Activated CD8-positive, alpha-beta memory T cell treated with anti-CD3 and anti-CD28 coated beads, Interleukin-2, amount 50 U/mL, for 24 hours (primary cell): ENCODE measurements at regions not wholly inside any gene's neighbourhood (a gene's known extent, or its start where the extent isn't known, plus 50 kb on each side); places are given as distances from the start of the nearest gene placed in this dataset.
"Not testable (repeated sequence)": the region's sequence is repeated elsewhere in the genome, so short reads cannot be mapped to it uniquely, and the experiment has no call there.

Source experiments
- DNase-seq: peaks from one replicate; pipeline ENCODE4 v3.0.0-alpha.2; 2020; ENCODE audit errors: extremely low read depth

DNA sequence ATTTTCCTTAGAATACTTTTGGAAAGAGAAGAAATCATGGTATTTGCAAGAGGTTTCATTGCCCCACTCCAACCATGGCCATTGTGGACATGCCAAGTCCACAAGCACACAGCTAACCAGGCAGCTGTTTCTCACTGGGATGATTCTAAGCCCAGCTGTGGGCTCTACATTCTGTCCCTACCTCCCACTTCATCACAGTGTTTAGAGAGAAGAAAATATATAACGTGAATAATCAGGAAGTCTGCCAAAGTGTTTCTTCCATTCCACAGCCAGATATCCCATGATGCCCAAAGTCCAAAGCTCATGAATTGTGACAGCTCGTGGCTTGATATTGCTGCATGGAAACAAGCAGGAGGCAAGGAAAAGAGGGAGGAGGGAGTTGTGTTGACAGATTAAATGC is 433.7 kb upstream of the GYPC start:
- no peak for DNase-seq

DNA sequence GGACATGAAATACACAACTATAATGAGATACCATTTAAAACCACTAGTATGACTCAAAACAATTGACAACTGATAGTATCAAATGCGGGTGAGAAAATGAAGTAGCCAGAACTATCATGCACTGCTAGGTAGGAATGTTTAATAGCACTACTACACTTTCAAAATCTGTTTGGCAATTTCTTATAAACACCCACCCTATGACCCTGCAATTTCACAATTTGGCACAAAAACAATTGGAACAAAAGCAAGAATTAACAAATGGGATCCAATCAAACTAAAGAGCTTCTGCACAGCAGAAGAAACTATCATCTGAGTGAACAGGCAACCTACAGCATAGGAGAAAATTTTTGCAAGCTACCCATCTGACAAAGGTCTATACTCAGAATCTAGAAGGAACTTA is 431.2 kb upstream of the GYPC start:
- no peak for DNase-seq

DNA sequence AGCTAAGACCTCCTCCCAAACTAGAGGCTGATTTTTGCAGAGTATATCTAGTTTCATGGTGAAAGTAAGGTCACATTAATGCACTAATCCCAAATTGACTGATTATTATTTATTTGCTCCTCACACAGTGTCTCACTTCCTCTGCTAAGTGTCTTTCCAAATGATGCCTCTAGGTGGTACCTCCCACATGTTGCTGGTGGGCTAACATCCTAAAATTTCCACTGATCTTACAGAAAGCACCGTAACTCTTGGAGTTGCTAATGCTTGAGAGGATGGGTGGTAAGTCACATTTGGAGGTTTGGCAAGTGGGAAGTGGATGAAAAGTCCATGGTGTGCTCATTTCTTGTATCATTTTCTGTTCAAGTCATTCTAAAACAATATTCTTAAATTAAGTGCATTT is 428.7 kb upstream of the GYPC start:
- no peak for DNase-seq

DNA sequence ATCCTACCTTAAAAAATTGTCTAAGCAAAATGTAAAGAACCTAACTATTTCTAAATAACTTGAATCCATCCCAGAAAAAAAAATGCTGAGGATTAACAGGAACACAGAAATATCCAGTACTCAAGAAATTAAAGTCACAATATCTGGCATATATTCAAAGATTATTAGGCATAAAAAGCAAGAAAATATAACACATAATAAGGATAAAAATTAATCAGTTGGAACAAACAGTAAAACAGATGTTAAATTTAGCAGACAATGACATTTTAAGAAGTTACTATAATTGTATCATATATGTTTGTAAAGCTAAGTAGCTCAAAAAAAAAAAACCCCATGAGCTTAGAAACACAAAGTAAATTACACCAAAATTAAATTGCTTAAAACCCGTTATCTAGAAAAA is 427.4 kb upstream of the GYPC start:
- DNase-seq: no peak

DNA sequence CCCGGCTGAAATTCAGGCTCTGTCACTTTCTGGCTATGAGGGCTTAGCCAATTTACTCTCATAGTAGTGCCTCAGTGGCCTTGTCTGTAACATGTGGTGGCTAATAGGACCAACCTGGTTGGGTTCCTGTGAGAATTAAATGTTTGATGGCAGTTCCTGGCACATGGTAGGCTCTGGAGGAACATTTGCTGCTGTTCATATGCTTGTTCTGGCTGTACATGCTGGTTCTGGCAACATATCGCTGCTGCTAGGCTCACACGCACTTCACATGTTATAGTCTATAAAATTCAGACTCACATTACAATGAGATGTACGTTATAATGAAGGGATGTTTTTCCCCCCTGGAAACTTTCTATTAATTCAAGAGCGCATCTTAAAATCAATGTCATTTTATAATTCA is 417.7 kb upstream of the GYPC start:
- no peak for DNase-seq

GRCh38 chr2:126239320-126239955 is 416.5 kb upstream of the GYPC start:
- DNase-seq: no peak

GRCh38 chr2:126241001-126241400 is 415.0 kb upstream of the GYPC start:
- no peak for DNase-seq

DNA sequence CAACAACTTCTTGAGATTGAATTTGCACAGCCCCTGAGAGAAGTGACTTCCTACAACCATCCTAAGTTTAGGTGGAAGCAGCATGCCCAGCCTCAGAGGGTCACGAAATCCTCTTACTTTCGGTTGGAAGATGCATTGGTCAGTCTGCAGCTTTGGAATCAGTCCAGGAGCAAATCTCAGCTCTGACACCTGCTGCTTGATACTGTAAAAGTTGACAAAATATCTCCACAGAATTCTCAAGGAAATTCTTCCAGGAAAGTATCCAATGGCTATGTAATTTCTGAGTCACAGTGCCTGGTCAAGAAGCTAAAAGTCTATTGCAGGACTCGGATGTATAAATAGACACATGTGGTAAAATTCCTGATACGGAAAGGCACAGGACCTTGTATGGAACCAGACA is 414.5 kb upstream of the GYPC start:
- DNase-seq: no peak

DNA sequence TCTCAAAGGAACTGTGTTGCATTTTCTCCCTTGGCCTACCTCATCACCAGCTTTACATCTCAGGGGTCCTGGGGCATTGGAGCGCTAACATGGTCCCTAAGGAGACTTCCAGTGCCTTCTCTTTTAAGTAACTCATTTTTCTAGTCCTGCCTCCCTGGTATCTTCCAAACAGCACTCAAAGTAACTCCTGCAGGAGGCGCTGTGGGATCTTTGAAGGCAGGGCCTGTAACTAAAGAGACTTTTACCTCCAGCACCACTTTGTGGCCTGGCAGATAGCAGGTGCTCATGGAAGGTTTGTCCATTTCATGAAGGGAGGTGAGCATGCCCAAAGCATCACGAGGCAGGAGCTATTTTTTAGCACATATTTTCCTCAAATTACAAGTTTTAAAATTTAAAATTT is 411.0 kb upstream of the GYPC start:
- peak; percentile 4 for DNase-seq

DNA sequence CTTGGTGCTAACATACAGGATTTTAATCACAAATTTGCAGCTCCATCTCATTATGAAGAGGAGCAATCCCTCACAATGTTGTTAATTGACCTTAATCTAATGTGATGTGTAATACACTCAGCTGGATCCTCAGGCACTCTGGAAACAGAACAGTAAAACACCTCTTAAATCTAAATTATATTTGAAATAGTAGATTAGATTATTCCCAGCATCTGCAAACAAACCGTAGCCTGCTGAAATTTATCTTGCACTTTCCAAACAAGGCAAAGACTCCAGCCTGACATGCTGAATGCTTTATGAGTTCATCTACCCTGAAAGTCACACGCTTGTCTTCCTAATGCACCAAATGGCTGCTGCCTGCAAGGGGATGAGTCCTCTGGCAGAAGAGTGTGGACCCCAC is 402.3 kb upstream of the GYPC start:
- DNase-seq: no peak

DNA sequence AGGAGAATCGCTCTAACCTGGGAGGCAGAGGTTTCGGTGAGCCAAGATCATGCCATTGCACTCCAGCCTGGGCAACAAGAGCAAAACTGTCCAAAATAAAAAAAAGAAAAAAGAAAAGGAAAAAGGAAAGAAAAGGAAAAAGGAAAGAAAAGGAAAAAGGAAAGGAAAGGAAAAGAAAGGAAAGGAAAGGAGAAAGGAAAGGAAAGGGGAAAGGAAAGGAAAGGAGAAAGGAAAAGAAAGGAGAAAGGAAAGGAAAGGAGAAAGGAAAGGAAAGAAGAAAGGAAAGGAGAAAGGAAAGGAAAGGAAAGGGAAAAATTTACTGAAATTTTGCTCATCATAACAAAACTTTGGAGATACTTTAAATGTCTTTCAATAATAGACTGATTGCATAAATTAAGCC is 391.3 kb upstream of the GYPC start:
- no peak for DNase-seq

DNA sequence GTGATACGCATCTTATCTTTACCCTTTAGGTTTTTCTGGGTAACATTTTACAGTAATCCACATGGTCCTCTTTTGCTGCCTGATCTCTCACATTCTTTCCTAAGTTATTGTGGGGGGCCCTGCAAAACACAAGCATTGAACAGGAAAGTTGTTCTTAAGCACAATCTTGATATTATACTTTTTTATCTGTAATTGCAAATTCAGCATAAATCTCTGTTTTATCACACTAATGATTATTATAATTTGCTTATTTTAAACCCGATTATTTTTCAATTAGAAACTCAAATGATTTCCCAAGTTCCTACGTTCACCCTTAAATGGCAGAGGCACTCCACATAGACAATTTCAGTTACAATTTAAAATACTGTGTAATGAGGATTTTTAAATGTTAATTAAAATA is 386.0 kb upstream of the GYPC start:
- DNase-seq: no peak

GRCh38 chr2:126270587-126270986 is 385.4 kb upstream of the GYPC start:
- no peak for DNase-seq

- DNase-seq: no peak
Measured at GRCh38 chr2:126272401-126272800, 383.6 kb upstream of the GYPC start.

- DNase-seq: no peak
Measured at GRCh38 chr2:126275098-126275497, 380.9 kb upstream of the GYPC start.

DNA sequence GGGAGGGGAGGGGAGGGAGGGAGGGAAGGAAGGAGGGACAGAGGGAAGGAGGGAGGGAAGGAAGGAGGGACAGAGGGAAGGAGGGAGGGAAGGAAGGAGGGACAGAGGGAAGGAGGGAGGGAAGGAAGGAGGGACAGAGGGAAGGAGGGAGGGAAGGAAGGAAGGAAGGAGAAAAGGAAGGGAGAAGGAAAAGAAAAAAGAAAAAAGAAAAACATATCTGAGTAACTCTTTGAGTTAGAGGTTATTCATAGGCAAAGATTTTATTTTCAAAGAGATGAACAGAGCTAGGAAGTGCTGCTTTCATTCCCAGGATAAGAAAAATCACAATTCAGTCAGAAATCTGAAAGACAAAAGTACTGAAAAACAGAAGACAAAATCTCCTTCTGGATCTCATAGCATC is 379.7 kb upstream of the GYPC start:
- DNase-seq: not testable (repeated sequence)

- DNase-seq: no peak
Measured at GRCh38 chr2:126288362-126288761, 367.6 kb upstream of the GYPC start.

DNA sequence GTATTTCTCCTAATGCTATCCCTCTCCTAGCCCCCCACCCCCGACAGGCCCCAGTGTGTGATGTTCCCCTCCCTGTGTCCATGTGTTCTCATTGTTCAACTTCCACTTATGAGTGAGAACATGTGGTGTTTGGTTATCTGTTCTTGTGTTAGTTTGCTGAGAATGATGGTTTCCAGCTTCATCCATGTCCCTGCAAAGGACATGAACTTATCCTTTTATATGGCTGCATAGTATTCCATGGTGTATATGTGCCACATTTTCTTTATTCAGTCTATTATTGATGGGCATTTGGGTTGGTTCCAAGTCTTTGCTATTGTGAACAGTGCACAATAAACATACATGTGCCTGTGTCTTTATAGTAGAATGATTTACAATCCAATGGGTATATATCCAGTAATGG is 362.0 kb upstream of the GYPC start:
- not testable (repeated sequence) for DNase-seq

- DNase-seq: no peak
Measured at GRCh38 chr2:126299469-126299976, 356.4 kb upstream of the GYPC start.

DNA sequence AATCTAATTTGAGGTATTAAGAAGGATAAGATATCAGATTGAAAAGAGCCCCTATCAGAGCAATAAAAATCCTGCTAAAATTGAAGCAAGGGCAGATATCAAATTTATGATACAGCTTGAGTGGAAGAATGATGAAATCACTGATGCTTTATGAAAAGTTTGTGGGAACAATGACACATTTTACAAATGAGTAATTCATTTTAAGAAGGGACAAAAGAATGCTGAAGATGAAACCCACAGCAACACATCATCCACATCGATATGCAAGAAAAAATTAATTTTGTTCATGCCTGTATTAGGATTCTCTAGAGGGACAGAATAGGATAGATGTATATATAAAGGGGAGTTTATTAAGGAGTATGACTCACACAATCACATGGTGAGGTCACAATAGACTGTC is 355.6 kb upstream of the GYPC start:
- no peak for DNase-seq

DNA sequence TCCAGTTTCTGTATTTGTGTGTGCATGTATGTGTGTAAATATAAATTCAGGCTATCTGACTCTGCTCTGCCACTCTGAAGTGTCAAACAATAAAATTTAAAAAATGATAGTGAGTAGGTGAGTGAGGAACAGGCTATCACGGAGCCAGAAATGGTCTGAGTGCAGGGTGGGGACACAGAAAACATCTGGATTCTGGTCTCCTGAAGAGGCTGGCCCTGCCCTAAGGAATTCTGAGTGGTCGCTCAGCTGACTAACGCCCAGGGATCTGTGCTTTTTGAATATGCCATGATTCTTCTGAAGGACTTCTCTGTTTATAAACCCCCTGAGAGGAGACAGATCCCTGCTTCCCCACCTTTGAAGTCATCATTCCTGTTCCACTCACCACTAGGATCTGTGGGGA is 353.9 kb upstream of the GYPC start:
- no peak for DNase-seq

- DNase-seq: no peak
Measured at GRCh38 chr2:126303113-126303512, 352.8 kb upstream of the GYPC start.

DNA sequence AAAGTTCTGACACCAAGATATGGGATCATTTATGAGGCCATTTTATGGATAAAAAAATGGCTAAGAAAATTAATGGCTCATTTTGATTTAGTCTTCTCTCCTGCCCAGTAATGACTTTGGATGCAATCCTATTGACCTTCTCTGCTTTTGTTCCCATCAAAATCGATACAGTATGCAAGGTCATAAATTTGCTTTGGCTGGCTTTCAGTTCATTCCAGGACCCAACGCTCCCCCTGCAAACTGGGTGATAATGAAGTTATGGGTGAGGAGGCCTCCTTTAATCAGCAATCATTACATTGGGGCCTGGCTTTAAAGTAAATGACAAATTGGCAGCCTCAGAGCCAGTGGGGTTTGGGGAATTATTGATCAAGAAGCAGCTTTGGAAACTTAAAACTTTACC is 351.8 kb upstream of the GYPC start:
- DNase-seq: no peak

- no peak for DNase-seq
Measured at GRCh38 chr2:126306539-126306938, 349.4 kb upstream of the GYPC start.
